Endodermal cell (in vitro differentiated cells): ENCODE measurements at regions not wholly inside any gene's neighbourhood (a gene's known extent, or its start where the extent isn't known, plus 50 kb on each side); places are given as distances from the start of the nearest gene placed in this dataset.

Experiments
- DNase-seq: peaks from one replicate; pipeline ENCODE4 v3.0.0-alpha.2; 2017
- H3K27ac ChIP-seq: 2 replicates; pipeline ENCODE4 v1.5.1; 2013; ENCODE audit warnings: mild to moderate bottlenecking, low read depth, low read length, moderate library complexity
- H3K27me3 ChIP-seq: 2 replicates; pipeline ENCODE4 v1.6.1; 2013; ENCODE audit warnings: mild to moderate bottlenecking, low read length, moderate library complexity; ENCODE audit not compliant: insufficient read depth, control insufficient read depth, poor library complexity, severe bottlenecking
- H3K36me3 ChIP-seq: 2 replicates; pipeline ENCODE4 v1.7.0; 2013; ENCODE audit warnings: mild to moderate bottlenecking, low read length, moderate library complexity; ENCODE audit not compliant: control insufficient read depth, insufficient read depth
- H3K4me1 ChIP-seq: one replicate; pipeline ENCODE4 v1.7.0; 2013; ENCODE audit warnings: low read length; ENCODE audit not compliant: control insufficient read depth, insufficient read depth
- H3K4me3 ChIP-seq: 2 replicates; pipeline ENCODE4 v1.5.1; 2013; ENCODE audit warnings: mild to moderate bottlenecking, low read length, moderate library complexity
- H3K9ac ChIP-seq: 2 replicates; pipeline ENCODE4 v1.6.1; 2013; ENCODE audit warnings: mild to moderate bottlenecking, low read length, moderate library complexity; ENCODE audit not compliant: poor library complexity, severe bottlenecking; ENCODE audit errors: extremely low read depth
- H3K9me3 ChIP-seq: 2 replicates; pipeline ENCODE4 v1.6.1; 2013; ENCODE audit warnings: mild to moderate bottlenecking, low read length, moderate library complexity; ENCODE audit not compliant: control insufficient read depth
- H3K27ac Mint-ChIP-seq: 2 replicates; pipeline ENCODE4 v1.8.0; 2020; ENCODE audit warnings: mixed read lengths
- H3K27me3 Mint-ChIP-seq: 2 replicates; pipeline ENCODE4 v1.8.0; 2021; ENCODE audit warnings: mild to moderate bottlenecking, mixed read lengths; ENCODE audit not compliant: insufficient read depth
- H3K36me3 Mint-ChIP-seq: 2 replicates; pipeline ENCODE4 v1.8.0; 2020; ENCODE audit warnings: low read depth, mixed read lengths
- H3K4me1 Mint-ChIP-seq: 2 replicates; pipeline ENCODE4 v1.8.0; 2020; ENCODE audit warnings: mixed read lengths
- H3K4me3 Mint-ChIP-seq: 2 replicates; pipeline ENCODE4 v1.8.0; 2020; ENCODE audit warnings: mild to moderate bottlenecking, moderate library complexity, mixed read lengths
- H3K9me3 Mint-ChIP-seq: 2 replicates; pipeline ENCODE4 v1.8.0; 2020; ENCODE audit warnings: mild to moderate bottlenecking, mixed read lengths
- WGBS, 2 experiments: methylation state at CpG; one replicate each; pipeline versions ENCODE4 v1.1.5 to v1.1.7; 2013; ENCODE audit warnings: missing lambda C conversion rate in 2 of 2, mixed read lengths in 1 of 2; ENCODE audit not compliant: insufficient coverage in 1 of 2, insufficient read length in 1 of 2; 5-methylcytosine and 5-hydroxymethylcytosine counted together
- TF ChIP-seq, protein P1 (sequence below): fragments of 200-600 bp; sonication (generic); conservative IDR thresholded peaks from 2 replicates; pipeline ENCODE4 v1.5.0; 2021; ENCODE audit warnings: antibody characterized with exemption, mild to moderate bottlenecking

GRCh38 chr16:59684911-59685310, 950.8 kb upstream of the GOT2 start:
- DNase-seq = no peak
- peaks cover 37% of the 10 kb centered on the region for H3K9me3 ChIP-seq
- Mint-ChIP-seq H3K27ac (no peak overlapping the region), H3K36me3 (peaks cover 25% of the 10 kb centered on the region), H3K27me3 (no peaks in the 10 kb centered on the region), H3K4me3 (no peak overlapping the region), H3K9me3 (peaks cover 48% of the 10 kb centered on the region), H3K4me1 (peaks cover 20% of the 10 kb centered on the region)
- H3K27me3 ChIP-seq = no peaks in the 10 kb centered on the region
- TF ChIP-seq, protein P1, sequence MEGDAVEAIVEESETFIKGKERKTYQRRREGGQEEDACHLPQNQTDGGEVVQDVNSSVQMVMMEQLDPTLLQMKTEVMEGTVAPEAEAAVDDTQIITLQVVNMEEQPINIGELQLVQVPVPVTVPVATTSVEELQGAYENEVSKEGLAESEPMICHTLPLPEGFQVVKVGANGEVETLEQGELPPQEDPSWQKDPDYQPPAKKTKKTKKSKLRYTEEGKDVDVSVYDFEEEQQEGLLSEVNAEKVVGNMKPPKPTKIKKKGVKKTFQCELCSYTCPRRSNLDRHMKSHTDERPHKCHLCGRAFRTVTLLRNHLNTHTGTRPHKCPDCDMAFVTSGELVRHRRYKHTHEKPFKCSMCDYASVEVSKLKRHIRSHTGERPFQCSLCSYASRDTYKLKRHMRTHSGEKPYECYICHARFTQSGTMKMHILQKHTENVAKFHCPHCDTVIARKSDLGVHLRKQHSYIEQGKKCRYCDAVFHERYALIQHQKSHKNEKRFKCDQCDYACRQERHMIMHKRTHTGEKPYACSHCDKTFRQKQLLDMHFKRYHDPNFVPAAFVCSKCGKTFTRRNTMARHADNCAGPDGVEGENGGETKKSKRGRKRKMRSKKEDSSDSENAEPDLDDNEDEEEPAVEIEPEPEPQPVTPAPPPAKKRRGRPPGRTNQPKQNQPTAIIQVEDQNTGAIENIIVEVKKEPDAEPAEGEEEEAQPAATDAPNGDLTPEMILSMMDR = no peak
- H3K27ac ChIP-seq = no peak overlapping the region
- H3K4me1 ChIP-seq = no peaks in the 10 kb centered on the region
- no peak overlapping the region for H3K9ac ChIP-seq
- H3K36me3 ChIP-seq = no peaks in the 10 kb centered on the region
- peak overlapping the region; percentile 34 for H3K4me3 ChIP-seq

- Histone ChIP-seq H3K4me1 (no peaks in the 10 kb centered on the region), H3K4me3 (no peak overlapping the region), H3K27ac (no peak overlapping the region), H3K9ac (no peak overlapping the region), H3K36me3 (no peaks in the 10 kb centered on the region), H3K27me3 (no peaks in the 10 kb centered on the region), H3K9me3 (peaks cover 37% of the 10 kb centered on the region)
- WGBS, 2 experiments = 88 to 100% methylated on average over 1 of the region's 1 CpG
- TF ChIP-seq, protein P1 = no peak
- no peak for DNase-seq
- Mint-ChIP-seq H3K27ac (no peak overlapping the region), H3K9me3 (peaks cover 48% of the 10 kb centered on the region), H3K4me1 (peaks cover 15% of the 10 kb centered on the region), H3K27me3 (no peaks in the 10 kb centered on the region), H3K4me3 (no peak overlapping the region), H3K36me3 (peaks cover 25% of the 10 kb centered on the region)
These were observed 949.6 kb upstream of the GOT2 start for GRCh38 chr16:59683709-59684108.

- Histone ChIP-seq H3K4me3 (no peak overlapping the region), H3K27ac (no peak overlapping the region), H3K9me3 (peaks cover 8% of the 10 kb centered on the region), H3K4me1 (no peaks in the 10 kb centered on the region), H3K27me3 (no peaks in the 10 kb centered on the region), H3K9ac (no peak overlapping the region), H3K36me3 (no peaks in the 10 kb centered on the region)
- 93 to 100% methylated on average over 2 of the region's 2 CpGs for WGBS, 2 experiments
- Mint-ChIP-seq H3K27ac (no peak overlapping the region), H3K9me3 (peaks cover 12% of the 10 kb centered on the region), H3K36me3 (peaks cover 4% of the 10 kb centered on the region), H3K27me3 (no peaks in the 10 kb centered on the region), H3K4me1 (no peaks in the 10 kb centered on the region), H3K4me3 (no peak overlapping the region)
- TF ChIP-seq, protein P1 = no peak
- DNase-seq = no peak
These were observed 931.6 kb upstream of the GOT2 start for GRCh38 chr16:59665618-59666220.
